ENCODE measurements at regions not wholly inside any gene's neighbourhood (a gene's known extent, or its start where the extent isn't known, plus 50 kb on each side); places are given as distances from the start of the nearest gene placed in this dataset.

- no peak overlapping the region for H3K4me3 Mint-ChIP-seq
Observed at GRCh38 chr1:78715181-78715661, 65.6 kb downstream of the IFI44 start.

GRCh38 chr1:78716186-78716585, 66.6 kb downstream of the IFI44 start:
- no peak overlapping the region for H3K27ac Mint-ChIP-seq
- peaks cover 21% of the 10 kb centered on the region for H3K27me3 Mint-ChIP-seq
- H3K4me3 Mint-ChIP-seq: no peak overlapping the region
- H3K9me3 Mint-ChIP-seq: no peaks in the 10 kb centered on the region
- ChIA-PET POLR2A (no interaction called here), CTCF (no interaction called here)
- DNase-seq: no peak
- H3K4me1 Mint-ChIP-seq: no peaks in the 10 kb centered on the region
- no peaks in the 10 kb centered on the region for H3K36me3 Mint-ChIP-seq (ENCODE audit: low read depth)

More at GRCh38 chr1:78715181-78715661, 65.6 kb downstream of the IFI44 start:
- no peak for DNase-seq
- Mint-ChIP-seq H3K27ac (no peak overlapping the region), H3K36me3 (ENCODE audit: low read depth) (no peaks in the 10 kb centered on the region), H3K9me3 (no peaks in the 10 kb centered on the region), H3K4me1 (no peaks in the 10 kb centered on the region), H3K27me3 (peaks cover 21% of the 10 kb centered on the region)
- POLR2A ChIA-PET: no interaction called here
- CTCF ChIA-PET: interaction anchor here (1.0 kb wide), 1 partner anchor 61 kb away, joined by 3 read pairs; no protein-coding TSS in a partner anchor

DNA sequence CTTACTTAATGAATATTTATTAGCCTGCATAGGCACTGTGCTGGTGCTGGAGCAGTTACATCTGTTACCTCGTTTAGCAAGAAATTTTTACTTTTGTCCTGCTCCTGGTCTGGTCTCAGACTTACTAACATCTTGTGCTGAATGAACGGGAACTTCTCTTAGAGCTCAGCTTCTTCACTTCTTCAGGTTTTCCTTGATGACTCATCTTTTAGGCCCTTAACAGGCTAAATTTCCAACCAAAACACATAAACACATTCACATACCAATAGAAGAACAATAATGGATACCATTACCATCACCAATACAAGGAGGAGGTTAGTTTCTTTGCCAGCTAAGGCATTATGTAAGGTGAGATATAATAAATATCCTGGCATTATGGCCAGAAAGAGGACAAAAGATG, 68.9 kb downstream of the IFI44 start:
- Mint-ChIP-seq H3K4me1 (no peaks in the 10 kb centered on the region), H3K4me3 (no peak overlapping the region), H3K27ac (no peak overlapping the region), H3K27me3 (peaks cover 19% of the 10 kb centered on the region), H3K36me3 (ENCODE audit: low read depth) (no peaks in the 10 kb centered on the region), H3K9me3 (no peaks in the 10 kb centered on the region)
- DNase-seq: no peak
- CTCF ChIA-PET: no interaction called here
- POLR2A ChIA-PET: no interaction called here

DNA sequence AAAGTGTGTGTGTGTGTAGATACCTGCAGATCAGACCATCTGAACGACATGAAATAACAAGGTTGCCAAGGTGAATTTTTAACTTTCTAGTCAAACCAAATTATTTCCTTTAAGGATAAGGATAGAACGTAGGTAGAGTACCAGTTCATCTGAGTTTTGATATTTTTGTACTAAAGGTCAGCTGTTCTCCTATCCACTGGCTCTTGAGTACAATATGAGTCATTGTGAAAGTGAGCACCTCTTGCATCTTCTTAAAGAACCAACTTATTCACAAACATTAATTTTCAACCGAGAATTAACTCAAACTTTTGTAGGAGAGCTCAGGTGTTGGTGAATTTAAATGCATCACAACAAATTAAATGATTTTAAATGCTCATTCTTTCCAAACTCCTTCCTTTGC, 71.5 kb downstream of the IFI44 start:
- Mint-ChIP-seq H3K9me3 (no peaks in the 10 kb centered on the region), H3K27me3 (peaks cover 12% of the 10 kb centered on the region), H3K27ac (no peak overlapping the region), H3K36me3 (ENCODE audit: low read depth) (no peaks in the 10 kb centered on the region), H3K4me3 (no peak overlapping the region), H3K4me1 (no peaks in the 10 kb centered on the region)
- ChIA-PET POLR2A (no interaction called here), CTCF (interaction anchor here (1.6 kb wide), 1 partner anchor 20 kb away, joined by 4 read pairs; no protein-coding TSS in a partner anchor)
- no peak for DNase-seq

GRCh38 chr1:78722105-78722504, 72.5 kb downstream of the IFI44 start:
- Mint-ChIP-seq H3K9me3 (no peaks in the 10 kb centered on the region), H3K4me3 (no peak overlapping the region), H3K27ac (no peak overlapping the region), H3K36me3 (ENCODE audit: low read depth) (no peaks in the 10 kb centered on the region), H3K4me1 (no peaks in the 10 kb centered on the region), H3K27me3 (peaks cover 12% of the 10 kb centered on the region)
- DNase-seq: no peak
- ChIA-PET POLR2A (no interaction called here), CTCF (interaction anchor here (1.6 kb wide), 1 partner anchor 21 kb away, joined by 4 read pairs; no protein-coding TSS in a partner anchor)

DNA sequence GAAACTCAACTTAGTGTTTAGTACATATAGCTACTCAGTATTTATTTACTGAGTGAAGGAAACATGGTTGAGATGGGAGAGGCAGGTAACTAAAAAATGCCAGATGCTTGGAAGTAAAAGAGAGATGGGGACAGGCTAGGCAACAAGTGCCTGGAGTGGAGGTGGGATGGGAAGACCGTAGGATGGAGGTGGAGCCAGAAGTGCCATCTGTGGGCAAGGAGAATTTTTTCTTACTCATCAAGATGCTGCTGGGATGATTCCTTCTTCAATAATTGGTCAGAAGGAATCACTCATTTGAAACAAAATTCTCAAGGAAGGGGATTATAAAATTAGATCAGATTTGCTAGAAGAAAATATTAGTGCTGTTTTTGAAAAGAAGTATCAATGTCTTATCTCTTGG, 72.9 kb downstream of the IFI44 start:
- no peaks in the 10 kb centered on the region for H3K4me1 Mint-ChIP-seq
- H3K27me3 Mint-ChIP-seq: peaks cover 12% of the 10 kb centered on the region
- H3K27ac Mint-ChIP-seq: no peak overlapping the region
- H3K36me3 Mint-ChIP-seq (ENCODE audit: low read depth): no peaks in the 10 kb centered on the region
- no peak overlapping the region for H3K4me3 Mint-ChIP-seq
- ChIA-PET CTCF (interaction anchor here (1.6 kb wide), 1 partner anchor 22 kb away, joined by 4 read pairs; no protein-coding TSS in a partner anchor), POLR2A (no interaction called here)
- no peak for DNase-seq
- H3K9me3 Mint-ChIP-seq: no peaks in the 10 kb centered on the region

DNA sequence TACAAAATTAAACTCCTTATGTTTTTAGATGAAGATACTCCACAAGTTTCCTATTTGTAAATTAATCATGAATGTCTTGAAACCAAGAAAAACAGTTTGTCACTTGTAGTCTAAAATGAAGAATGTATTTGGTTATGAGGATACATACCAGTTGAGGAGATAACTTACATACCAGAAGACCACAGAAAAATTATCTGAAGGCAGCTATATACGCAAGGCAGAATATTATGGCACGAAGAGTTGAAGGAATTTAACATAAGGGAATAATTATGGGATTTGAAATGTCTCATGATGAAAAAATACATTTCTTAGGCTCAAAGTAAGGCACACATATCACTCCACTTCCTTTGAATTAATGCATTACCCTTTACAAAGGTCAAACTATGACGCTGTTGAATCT, 73.3 kb downstream of the IFI44 start:
- H3K4me3 Mint-ChIP-seq: no peak overlapping the region
- H3K27ac Mint-ChIP-seq: no peak overlapping the region
- no peak for DNase-seq
- no peaks in the 10 kb centered on the region for H3K4me1 Mint-ChIP-seq
- CTCF ChIA-PET: interaction anchor here (1.6 kb wide), 1 partner anchor 22 kb away, joined by 4 read pairs; no protein-coding TSS in a partner anchor
- no peaks in the 10 kb centered on the region for H3K36me3 Mint-ChIP-seq (ENCODE audit: low read depth)
- no peaks in the 10 kb centered on the region for H3K9me3 Mint-ChIP-seq
- POLR2A ChIA-PET: no interaction called here
- H3K27me3 Mint-ChIP-seq: peaks cover 12% of the 10 kb centered on the region

DNA sequence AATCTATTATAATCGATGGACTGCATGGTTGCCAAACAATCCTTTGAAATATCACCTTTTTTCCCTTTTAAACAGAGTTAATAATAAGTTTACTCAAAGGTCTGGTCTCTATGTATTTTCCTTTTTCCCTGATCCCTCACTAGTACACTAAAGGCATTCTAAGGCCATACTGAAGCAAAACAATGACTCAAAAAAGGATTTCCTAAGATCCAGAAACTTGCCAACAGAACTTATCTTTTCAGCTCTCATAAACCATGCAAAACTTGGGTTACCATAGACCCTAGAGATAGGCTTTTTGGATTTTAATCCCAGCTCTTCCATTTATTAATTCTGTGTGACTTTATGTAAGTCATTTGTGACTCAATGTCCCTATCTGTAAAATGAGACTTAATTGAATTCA, 77.1 kb downstream of the IFI44 start:
- H3K4me1 Mint-ChIP-seq: no peaks in the 10 kb centered on the region
- ChIA-PET CTCF (interaction anchor here (0.5 kb wide), 1 partner anchor 327 kb away, joined by 3 read pairs; no protein-coding TSS in a partner anchor), POLR2A (no interaction called here)
- H3K27ac Mint-ChIP-seq: no peak overlapping the region
- H3K9me3 Mint-ChIP-seq: no peaks in the 10 kb centered on the region
- peaks cover 5% of the 10 kb centered on the region for H3K27me3 Mint-ChIP-seq
- DNase-seq: no peak
- H3K36me3 Mint-ChIP-seq (ENCODE audit: low read depth): no peaks in the 10 kb centered on the region
- no peak overlapping the region for H3K4me3 Mint-ChIP-seq

- Mint-ChIP-seq H3K27me3 (peaks cover 3% of the 10 kb centered on the region), H3K9me3 (no peaks in the 10 kb centered on the region), H3K4me3 (no peak overlapping the region), H3K27ac (no peak overlapping the region), H3K36me3 (ENCODE audit: low read depth) (no peaks in the 10 kb centered on the region), H3K4me1 (no peaks in the 10 kb centered on the region)
- ChIA-PET CTCF (no interaction called here), POLR2A (no interaction called here)
- no peak for DNase-seq
Observed at GRCh38 chr1:78728359-78728758, 78.7 kb downstream of the IFI44 start.

GRCh38 chr1:78730054-78730453, 80.4 kb downstream of the IFI44 start:
- ChIA-PET CTCF (no interaction called here), POLR2A (no interaction called here)
- Mint-ChIP-seq H3K36me3 (ENCODE audit: low read depth) (no peaks in the 10 kb centered on the region), H3K4me1 (no peaks in the 10 kb centered on the region), H3K9me3 (no peaks in the 10 kb centered on the region), H3K4me3 (no peak overlapping the region), H3K27ac (no peak overlapping the region), H3K27me3 (peaks cover 3% of the 10 kb centered on the region)
- no peak for DNase-seq

- DNase-seq: no peak
- CTCF ChIA-PET: no interaction called here
- no peaks in the 10 kb centered on the region for H3K9me3 Mint-ChIP-seq
- H3K4me3 Mint-ChIP-seq: no peak overlapping the region
- H3K27me3 Mint-ChIP-seq: peaks cover under 1% of the 10 kb centered on the region
- no peak overlapping the region for H3K27ac Mint-ChIP-seq
- POLR2A ChIA-PET: no interaction called here
- no peaks in the 10 kb centered on the region for H3K4me1 Mint-ChIP-seq
- no peaks in the 10 kb centered on the region for H3K36me3 Mint-ChIP-seq (ENCODE audit: low read depth)
Observed at GRCh38 chr1:78731674-78732073, 82.0 kb downstream of the IFI44 start.

- CTCF ChIA-PET: no interaction called here
- no peaks in the 10 kb centered on the region for H3K4me1 Mint-ChIP-seq
- peaks cover 3% of the 10 kb centered on the region for H3K9me3 Mint-ChIP-seq
- H3K27me3 Mint-ChIP-seq: peaks cover 2% of the 10 kb centered on the region
- POLR2A ChIA-PET: no interaction called here
- no peak overlapping the region for H3K4me3 Mint-ChIP-seq
- no peak for DNase-seq
- no peaks in the 10 kb centered on the region for H3K36me3 Mint-ChIP-seq (ENCODE audit: low read depth)
- H3K27ac Mint-ChIP-seq: no peak overlapping the region
Observed at GRCh38 chr1:78737241-78737640, 87.6 kb downstream of the IFI44 start.

GRCh38 chr1:78743626-78744025, 94.0 kb downstream of the IFI44 start:
- no peak for DNase-seq
- no peaks in the 10 kb centered on the region for H3K36me3 Mint-ChIP-seq (ENCODE audit: low read depth)
- CTCF ChIA-PET: interaction anchor here (1.3 kb wide), 1 partner anchor 14 kb away, joined by 3 read pairs; no protein-coding TSS in a partner anchor
- POLR2A ChIA-PET: no interaction called here
- no peak overlapping the region for H3K27ac Mint-ChIP-seq
- no peaks in the 10 kb centered on the region for H3K4me1 Mint-ChIP-seq
- H3K4me3 Mint-ChIP-seq: no peak overlapping the region
- H3K27me3 Mint-ChIP-seq: peaks cover 14% of the 10 kb centered on the region
- no peaks in the 10 kb centered on the region for H3K9me3 Mint-ChIP-seq

GRCh38 chr1:78745111-78745510, 95.5 kb downstream of the IFI44 start:
- H3K4me1 Mint-ChIP-seq: no peaks in the 10 kb centered on the region
- H3K9me3 Mint-ChIP-seq: no peaks in the 10 kb centered on the region
- DNase-seq: no peak
- POLR2A ChIA-PET: no interaction called here
- H3K27ac Mint-ChIP-seq: no peak overlapping the region
- no peak overlapping the region for H3K4me3 Mint-ChIP-seq
- H3K36me3 Mint-ChIP-seq (ENCODE audit: low read depth): no peaks in the 10 kb centered on the region
- peaks cover 12% of the 10 kb centered on the region for H3K27me3 Mint-ChIP-seq
- CTCF ChIA-PET: no interaction called here

Measured in activated CD4-positive, alpha-beta T cell treated with anti-CD3 and anti-CD28 coated beads, Interleukin-2, amount 10 ng/mL, durations not matched to agents 7 days and 5 days (primary cell).